ENCODE measurements at regions not wholly inside any gene's neighbourhood (a gene's known extent, or its start where the extent isn't known, plus 50 kb on each side); places are given as distances from the start of the nearest gene placed in this dataset.

GRCh38 chr2:120466704-120467054 is 120.7 kb downstream of the INHBB start:
- Histone ChIP-seq H3K4me3 (ENCODE audit: low read depth, low read length, poor library complexity, severe bottlenecking) (no peak overlapping the region), H3K27me3 (ENCODE audit: insufficient read depth, low read length) (no peaks in the 10 kb centered on the region; the same call in 1 of the 2 replicates)

GRCh38 chr2:120468136-120468535 is 122.2 kb downstream of the INHBB start:
- Histone ChIP-seq H3F3A (ENCODE audit: insufficient read depth, low read length) (no peaks in the 10 kb centered on the region), H2AFZ (ENCODE audit: low read length) (no peak overlapping the region), H3K9me2 (ENCODE audit: low read depth, low read length) (no peaks in the 10 kb centered on the region), H3K9me3 (ENCODE audit: low read length) (no peaks in the 10 kb centered on the region), H3K4me1 (ENCODE audit: insufficient read depth, low read length, severe bottlenecking) (no peaks in the 10 kb centered on the region), H3K27ac (ENCODE audit: low read depth, low read length, poor library complexity, severe bottlenecking) (no peak overlapping the region), H4K20me1 (ENCODE audit: insufficient read depth, low read length) (no peaks in the 10 kb centered on the region), H3K36me3 (ENCODE audit: insufficient read depth, low read length) (no peaks in the 10 kb centered on the region), H3K4me2 (ENCODE audit: low read length) (no peak overlapping the region), H3K27me3 (ENCODE audit: insufficient read depth, low read length) (no peaks in the 10 kb centered on the region), H3K79me2 (ENCODE audit: insufficient read depth, low read length) (no peaks in the 10 kb centered on the region), H3K4me3 (ENCODE audit: low read depth, low read length, poor library complexity, severe bottlenecking) (no peak overlapping the region), H3K9ac (ENCODE audit: low read length) (no peak overlapping the region)
- TF ChIP-seq CTCF (IDR thresholded peaks at IDR 0.05; ENCODE audit: low read length) (no peak), EZH2 (IDR thresholded peaks at IDR 0.05; ENCODE audit: borderline replicate concordance, low read length) (no peak)

More at GRCh38 chr2:120466704-120467054, 120.7 kb downstream of the INHBB start:
- Histone ChIP-seq H3F3A (ENCODE audit: insufficient read depth, low read length) (no peaks in the 10 kb centered on the region), H3K9me2 (ENCODE audit: low read depth, low read length) (no peaks in the 10 kb centered on the region), H3K79me2 (ENCODE audit: insufficient read depth, low read length) (no peaks in the 10 kb centered on the region), H3K4me1 (ENCODE audit: insufficient read depth, low read length, severe bottlenecking) (no peaks in the 10 kb centered on the region), H3K9me3 (ENCODE audit: low read length) (no peaks in the 10 kb centered on the region), H3K9ac (ENCODE audit: low read length) (no peak overlapping the region), H3K4me2 (ENCODE audit: low read length) (no peak overlapping the region), H2AFZ (ENCODE audit: low read length) (no peak overlapping the region), H3K36me3 (ENCODE audit: insufficient read depth, low read length) (no peaks in the 10 kb centered on the region), H3K27ac (ENCODE audit: low read depth, low read length, poor library complexity, severe bottlenecking) (no peak overlapping the region), H4K20me1 (ENCODE audit: insufficient read depth, low read length) (no peaks in the 10 kb centered on the region)
- TF ChIP-seq CTCF (IDR thresholded peaks at IDR 0.05; ENCODE audit: low read length) (no peak), EZH2 (IDR thresholded peaks at IDR 0.05; ENCODE audit: borderline replicate concordance, low read length) (no peak)

- Histone ChIP-seq H4K20me1 (ENCODE audit: insufficient read depth, low read length) (no peaks in the 10 kb centered on the region), H2AFZ (ENCODE audit: low read length) (no peak overlapping the region), H3K4me3 (ENCODE audit: low read depth, low read length, poor library complexity, severe bottlenecking) (no peak overlapping the region), H3K4me2 (ENCODE audit: low read length) (no peak overlapping the region), H3K79me2 (ENCODE audit: insufficient read depth, low read length) (no peaks in the 10 kb centered on the region), H3K9me3 (ENCODE audit: low read length) (no peaks in the 10 kb centered on the region), H3K9me2 (ENCODE audit: low read depth, low read length) (no peaks in the 10 kb centered on the region), H3K36me3 (ENCODE audit: insufficient read depth, low read length) (no peaks in the 10 kb centered on the region), H3K27me3 (ENCODE audit: insufficient read depth, low read length) (no peaks in the 10 kb centered on the region), H3K9ac (ENCODE audit: low read length) (no peak overlapping the region), H3F3A (ENCODE audit: insufficient read depth, low read length) (no peaks in the 10 kb centered on the region), H3K4me1 (ENCODE audit: insufficient read depth, low read length, severe bottlenecking) (no peaks in the 10 kb centered on the region), H3K27ac (ENCODE audit: low read depth, low read length, poor library complexity, severe bottlenecking) (no peak overlapping the region)
- no peak for TF ChIP-seq CTCF (IDR thresholded peaks at IDR 0.05; ENCODE audit: low read length)
- no peak for TF ChIP-seq EZH2 (IDR thresholded peaks at IDR 0.05; ENCODE audit: borderline replicate concordance, low read length)
Observed at GRCh38 chr2:120469426-120469825, 123.5 kb downstream of the INHBB start.

All from OCI-LY1 (cell line).